HG02840 (cell line): ENCODE measurements at regions not wholly inside any gene's neighbourhood (a gene's known extent, or its start where the extent isn't known, plus 50 kb on each side); places are given as distances from the start of the nearest gene placed in this dataset.

ENCODE experiments used
- ATAC-seq: cut with Tn5 transposase; IDR thresholded peaks from one replicate; pipeline ENCODE4 v1.9.1; 2021; ENCODE audit warnings: mild to moderate bottlenecking, moderate library complexity, moderate number of reproducible peaks; ENCODE audit not compliant: unreplicated experiment, low FRiP score

GRCh38 chr18:61989138-61989537, 96.3 kb upstream of the RNF152 start:
- no peak for ATAC-seq

GRCh38 chr18:61988100-61988499, 95.3 kb upstream of the RNF152 start:
- ATAC-seq = no peak

- ATAC-seq = no peak
Observed at GRCh38 chr18:61985681-61986080, 92.9 kb upstream of the RNF152 start.

- ATAC-seq = no peak
Observed at GRCh38 chr18:61984349-61984748, 91.5 kb upstream of the RNF152 start.

GRCh38 chr18:61982475-61982874, 89.7 kb upstream of the RNF152 start:
- ATAC-seq = no peak

- no peak for ATAC-seq
Observed at GRCh38 chr18:61980355-61980754, 87.5 kb upstream of the RNF152 start.

GRCh38 chr18:61975526-61976326, 82.9 kb upstream of the RNF152 start:
- peak; percentile 42 for ATAC-seq

GRCh38 chr18:61973273-61974115, 80.7 kb upstream of the RNF152 start:
- ATAC-seq = no peak

- ATAC-seq = no peak
Observed at GRCh38 chr18:61972389-61973264, 79.8 kb upstream of the RNF152 start.

- no peak for ATAC-seq
Observed at GRCh38 chr18:61967252-61967891, 74.6 kb upstream of the RNF152 start.

- no peak for ATAC-seq
Observed at GRCh38 chr18:61965311-61965710, 72.5 kb upstream of the RNF152 start.

GRCh38 chr18:61964616-61965015, 71.8 kb upstream of the RNF152 start:
- ATAC-seq = no peak

GRCh38 chr18:61963705-61964104, 70.9 kb upstream of the RNF152 start:
- no peak for ATAC-seq

GRCh38 chr18:61957801-61958516, 65.2 kb upstream of the RNF152 start:
- ATAC-seq = no peak

- no peak for ATAC-seq
Observed at GRCh38 chr18:61955644-61956043, 62.8 kb upstream of the RNF152 start.

- ATAC-seq = no peak
Observed at GRCh38 chr18:61954096-61954746, 61.4 kb upstream of the RNF152 start.

GRCh38 chr18:61953641-61954040, 60.8 kb upstream of the RNF152 start:
- no peak for ATAC-seq

GRCh38 chr18:61953161-61953560, 60.4 kb upstream of the RNF152 start:
- no peak for ATAC-seq

- no peak for ATAC-seq
Observed at GRCh38 chr18:61951396-61951795, 58.6 kb upstream of the RNF152 start.
